Peyer's patch (tissue), 4 donors: ENCODE measurements at regions not wholly inside any gene's neighbourhood (a gene's known extent, or its start where the extent isn't known, plus 50 kb on each side); places are given as distances from the start of the nearest gene placed in this dataset.

Experiments
- CTCF ChIP-seq, 6 experiments: fragments of 450-650 bp in 4 of 6; fragments of 200-600 bp in 2 of 6; sonication (generic) in 1 of 6; IDR thresholded peaks; one replicate each; pipeline ENCODE4 v1.5.1; 2017 to 2019; ENCODE audit warnings: antibody characterized with exemption in 6 of 6, mild to moderate bottlenecking in 3 of 6, moderate library complexity in 1 of 6
- POLR2A ChIP-seq, 2 donors: fragments of 450-650 bp; IDR thresholded peaks; one replicate each; pipeline ENCODE4 v1.5.1; 2017; ENCODE audit warnings: antibody characterized with exemption in 2 of 2, mild to moderate bottlenecking in 2 of 2, moderate library complexity in 2 of 2

DNA sequence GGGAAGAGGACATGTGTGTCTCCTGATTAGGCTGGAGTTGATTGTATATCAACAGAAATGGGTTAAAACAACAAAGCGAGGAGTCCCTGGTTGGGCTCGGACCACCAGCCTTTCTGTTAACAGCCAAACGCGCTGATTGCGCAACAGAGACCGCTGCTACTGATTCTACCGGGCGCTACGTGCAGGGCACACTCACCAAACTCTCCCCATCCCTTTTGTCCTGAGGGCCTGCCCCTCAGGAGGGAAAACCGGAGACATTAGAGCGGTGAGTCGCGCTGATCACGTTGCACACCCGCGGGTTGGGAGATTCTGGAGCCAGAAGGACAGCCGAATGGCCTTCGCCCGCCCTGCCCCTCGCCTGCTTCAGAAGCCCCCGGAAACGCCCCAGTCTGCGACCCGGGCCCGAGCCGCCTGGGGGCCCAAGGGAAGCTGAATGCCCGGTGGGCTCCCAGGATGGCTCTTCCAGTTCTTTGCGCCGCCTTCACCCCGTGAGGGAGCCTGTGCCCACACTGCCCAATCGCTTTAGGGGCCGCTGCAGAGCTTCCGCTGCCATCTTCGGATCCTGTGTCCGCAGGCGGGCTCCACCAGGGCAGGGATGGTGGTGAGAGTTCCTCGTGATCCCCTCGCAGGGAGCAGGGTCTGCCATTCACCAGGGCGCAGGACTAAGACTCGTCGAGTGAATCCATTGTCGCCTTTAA, 165.4 kb upstream of the NBPF11 start:
- TF ChIP-seq POLR2A (IDR thresholded peaks at IDR 0.05) (no peak), CTCF (IDR thresholded peaks at IDR 0.05) (no peak)
